HepG2 (cell line): ENCODE measurements at regions not wholly inside any gene's neighbourhood (a gene's known extent, or its start where the extent isn't known, plus 50 kb on each side); places are given as distances from the start of the nearest gene placed in this dataset.

ENCODE experiments used
- AHR ChIP-seq: IDR thresholded peaks from 2 replicates; pipeline ENCODE4 v1.6.1; 2018; ENCODE audit warnings: missing genetic modification reagents, missing compliant biosample characterization
- ASH2L ChIP-seq: fragments of 300-600, 200-600 bp; sonication (generic); IDR thresholded peaks from 2 replicates; pipeline ENCODE4 v1.7.0; 2017; ENCODE audit warnings: low read depth, mild to moderate bottlenecking, moderate library complexity, mixed read lengths, low read length; ENCODE audit not compliant: insufficient read length
- SP2 ChIP-seq: sonication (generic); formaldehyde crosslinking; IDR thresholded peaks from 2 replicates; pipeline ENCODE4 v1.5.1; 2020; ENCODE audit warnings: mild to moderate bottlenecking, missing genetic modification reagents
- ZFP36 ChIP-seq: fragments of 150-350 bp; IDR thresholded peaks from 2 replicates; pipeline ENCODE4 v1.6.1; 2018; ENCODE audit warnings: borderline replicate concordance, low read length, low read depth; ENCODE audit not compliant: partially characterized antibody
- ZFP41 ChIP-seq: sonication (generic); formaldehyde crosslinking; IDR thresholded peaks from 2 replicates; pipeline ENCODE4 v1.4.0; 2020; ENCODE audit warnings: mild to moderate bottlenecking, missing genetic modification reagents, borderline replicate concordance
- ZNF260 ChIP-seq: sonication (generic); formaldehyde crosslinking; IDR thresholded peaks from 2 replicates; pipeline ENCODE4 v1.4.0; 2020; ENCODE audit warnings: missing genetic modification reagents, low read depth, mild to moderate bottlenecking, borderline replicate concordance
- ZNF782 ChIP-seq: sonication (generic); formaldehyde crosslinking; IDR thresholded peaks from 2 replicates; pipeline ENCODE4 v1.4.0; 2020; ENCODE audit warnings: missing genetic modification reagents, mild to moderate bottlenecking, borderline replicate concordance
- TF ChIP-seq, protein P1 (sequence below): sonication (generic); formaldehyde crosslinking; conservative IDR thresholded peaks from 2 replicates; pipeline ENCODE4 v1.4.0; 2020; ENCODE audit warnings: missing genetic modification reagents
- TF ChIP-seq, protein P2 (sequence below): sonication (generic); formaldehyde crosslinking; IDR thresholded peaks from 2 replicates; pipeline ENCODE4 v1.5.0; 2020; ENCODE audit warnings: missing genetic modification reagents
- TF ChIP-seq, protein P3 (sequence below): IDR thresholded peaks from 2 replicates; pipeline ENCODE4 v1.6.1; 2016; ENCODE audit warnings: mild to moderate bottlenecking, missing biosample characterization, missing genetic modification reagents
- TF ChIP-seq, protein P4 (sequence below): sonication (generic); formaldehyde crosslinking; IDR thresholded peaks from 2 replicates; pipeline ENCODE4 v1.5.0; 2020; ENCODE audit warnings: mild to moderate bottlenecking, low read depth, missing genetic modification reagents, borderline replicate concordance
- TF ChIP-seq, protein P5 (sequence below): sonication (generic); formaldehyde crosslinking; IDR thresholded peaks from 2 replicates; pipeline ENCODE4 v1.4.0; 2020; ENCODE audit warnings: missing genetic modification reagents

DNA sequence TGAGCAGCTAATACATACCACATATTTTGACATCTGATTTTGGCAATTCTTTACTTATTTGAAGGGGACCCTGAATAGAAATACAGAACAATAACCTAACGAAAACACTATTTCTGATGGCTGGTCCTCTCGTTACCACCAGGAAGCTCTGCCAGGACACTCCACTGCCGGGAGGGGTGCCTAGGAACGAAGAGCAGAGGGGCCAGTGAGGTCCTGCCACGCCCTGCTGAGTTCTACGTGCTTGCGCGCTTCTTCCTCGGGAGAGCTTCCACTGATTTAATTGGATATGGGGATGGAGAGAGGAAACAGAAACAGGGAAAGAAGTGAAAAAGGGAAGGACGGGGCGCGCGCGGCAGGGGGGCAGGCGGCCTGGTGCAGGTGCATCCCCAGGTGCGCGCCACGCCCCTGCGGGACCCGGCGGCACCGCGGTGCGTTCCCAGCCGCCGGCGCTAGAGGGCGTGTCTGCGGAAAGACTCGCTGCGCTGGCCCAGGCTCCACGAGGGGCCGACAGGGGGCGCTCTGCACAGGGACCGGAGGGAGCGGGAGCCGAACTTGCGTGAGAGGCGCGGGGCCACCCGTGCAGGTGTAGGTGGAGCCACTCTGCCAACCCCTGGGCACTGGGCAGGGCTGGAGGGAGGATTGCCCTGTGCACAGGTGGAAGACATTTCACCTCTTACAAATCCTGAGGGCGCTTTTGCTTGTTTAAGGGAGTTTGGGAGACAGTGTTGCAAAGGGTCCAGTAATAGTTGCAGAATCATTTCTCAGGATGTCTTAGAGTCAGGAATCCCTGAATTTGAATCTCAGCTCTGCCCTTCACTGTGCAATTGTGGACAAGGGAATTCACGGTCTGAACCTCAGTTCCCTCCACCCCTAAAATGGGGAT is 986.3 kb upstream of the TMEM132C start (continued):
- TF ChIP-seq, protein P1, sequence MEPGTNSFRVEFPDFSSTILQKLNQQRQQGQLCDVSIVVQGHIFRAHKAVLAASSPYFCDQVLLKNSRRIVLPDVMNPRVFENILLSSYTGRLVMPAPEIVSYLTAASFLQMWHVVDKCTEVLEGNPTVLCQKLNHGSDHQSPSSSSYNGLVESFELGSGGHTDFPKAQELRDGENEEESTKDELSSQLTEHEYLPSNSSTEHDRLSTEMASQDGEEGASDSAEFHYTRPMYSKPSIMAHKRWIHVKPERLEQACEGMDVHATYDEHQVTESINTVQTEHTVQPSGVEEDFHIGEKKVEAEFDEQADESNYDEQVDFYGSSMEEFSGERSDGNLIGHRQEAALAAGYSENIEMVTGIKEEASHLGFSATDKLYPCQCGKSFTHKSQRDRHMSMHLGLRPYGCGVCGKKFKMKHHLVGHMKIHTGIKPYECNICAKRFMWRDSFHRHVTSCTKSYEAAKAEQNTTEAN (CRISPR knock-in tag): no peak
- TF ChIP-seq AHR (CRISPR knock-in tag) (no peak), ASH2L (no peak), ZNF260 (no peak), ZFP41 (CRISPR knock-in tag) (no peak), ZNF782 (no peak), ZFP36 (no peak), SP2 (CRISPR knock-in tag) (no peak)
- TF ChIP-seq, protein P2, sequence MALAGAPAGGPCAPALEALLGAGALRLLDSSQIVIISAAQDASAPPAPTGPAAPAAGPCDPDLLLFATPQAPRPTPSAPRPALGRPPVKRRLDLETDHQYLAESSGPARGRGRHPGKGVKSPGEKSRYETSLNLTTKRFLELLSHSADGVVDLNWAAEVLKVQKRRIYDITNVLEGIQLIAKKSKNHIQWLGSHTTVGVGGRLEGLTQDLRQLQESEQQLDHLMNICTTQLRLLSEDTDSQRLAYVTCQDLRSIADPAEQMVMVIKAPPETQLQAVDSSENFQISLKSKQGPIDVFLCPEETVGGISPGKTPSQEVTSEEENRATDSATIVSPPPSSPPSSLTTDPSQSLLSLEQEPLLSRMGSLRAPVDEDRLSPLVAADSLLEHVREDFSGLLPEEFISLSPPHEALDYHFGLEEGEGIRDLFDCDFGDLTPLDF (CRISPR knock-in tag): no peak
- TF ChIP-seq, protein P3, sequence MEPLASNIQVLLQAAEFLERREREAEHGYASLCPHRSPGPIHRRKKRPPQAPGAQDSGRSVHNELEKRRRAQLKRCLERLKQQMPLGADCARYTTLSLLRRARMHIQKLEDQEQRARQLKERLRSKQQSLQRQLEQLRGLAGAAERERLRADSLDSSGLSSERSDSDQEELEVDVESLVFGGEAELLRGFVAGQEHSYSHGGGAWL (CRISPR knock-in tag): no peak
- TF ChIP-seq, protein P4, sequence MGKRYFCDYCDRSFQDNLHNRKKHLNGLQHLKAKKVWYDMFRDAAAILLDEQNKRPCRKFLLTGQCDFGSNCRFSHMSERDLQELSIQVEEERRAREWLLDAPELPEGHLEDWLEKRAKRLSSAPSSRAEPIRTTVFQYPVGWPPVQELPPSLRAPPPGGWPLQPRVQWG (CRISPR knock-in tag): no peak
- TF ChIP-seq, protein P5, sequence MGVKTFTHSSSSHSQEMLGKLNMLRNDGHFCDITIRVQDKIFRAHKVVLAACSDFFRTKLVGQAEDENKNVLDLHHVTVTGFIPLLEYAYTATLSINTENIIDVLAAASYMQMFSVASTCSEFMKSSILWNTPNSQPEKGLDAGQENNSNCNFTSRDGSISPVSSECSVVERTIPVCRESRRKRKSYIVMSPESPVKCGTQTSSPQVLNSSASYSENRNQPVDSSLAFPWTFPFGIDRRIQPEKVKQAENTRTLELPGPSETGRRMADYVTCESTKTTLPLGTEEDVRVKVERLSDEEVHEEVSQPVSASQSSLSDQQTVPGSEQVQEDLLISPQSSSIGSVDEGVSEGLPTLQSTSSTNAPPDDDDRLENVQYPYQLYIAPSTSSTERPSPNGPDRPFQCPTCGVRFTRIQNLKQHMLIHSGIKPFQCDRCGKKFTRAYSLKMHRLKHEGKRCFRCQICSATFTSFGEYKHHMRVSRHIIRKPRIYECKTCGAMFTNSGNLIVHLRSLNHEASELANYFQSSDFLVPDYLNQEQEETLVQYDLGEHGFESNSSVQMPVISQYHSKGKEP (CRISPR knock-in tag): no peak
